ENCODE measurements at regions not wholly inside any gene's neighbourhood (a gene's known extent, or its start where the extent isn't known, plus 50 kb on each side); places are given as distances from the start of the nearest gene placed in this dataset.

- Histone ChIP-seq H3K9me3 (peaks cover 0 to 27% (median 8%) of the 10 kb centered on the region in 11 donors), H3K4me1 (no peaks in the 10 kb centered on the region), H3K36me3 (no peaks in the 10 kb centered on the region), H3K4me3 (no peak overlapping the region), H3K27me3 (peaks cover 0 to 45% (median 26%) of the 10 kb centered on the region in 7 donors), H3K27ac (no peak overlapping the region)
- DNase-seq (no peak), ATAC-seq (no peak)
- TF ChIP-seq, protein P1, sequence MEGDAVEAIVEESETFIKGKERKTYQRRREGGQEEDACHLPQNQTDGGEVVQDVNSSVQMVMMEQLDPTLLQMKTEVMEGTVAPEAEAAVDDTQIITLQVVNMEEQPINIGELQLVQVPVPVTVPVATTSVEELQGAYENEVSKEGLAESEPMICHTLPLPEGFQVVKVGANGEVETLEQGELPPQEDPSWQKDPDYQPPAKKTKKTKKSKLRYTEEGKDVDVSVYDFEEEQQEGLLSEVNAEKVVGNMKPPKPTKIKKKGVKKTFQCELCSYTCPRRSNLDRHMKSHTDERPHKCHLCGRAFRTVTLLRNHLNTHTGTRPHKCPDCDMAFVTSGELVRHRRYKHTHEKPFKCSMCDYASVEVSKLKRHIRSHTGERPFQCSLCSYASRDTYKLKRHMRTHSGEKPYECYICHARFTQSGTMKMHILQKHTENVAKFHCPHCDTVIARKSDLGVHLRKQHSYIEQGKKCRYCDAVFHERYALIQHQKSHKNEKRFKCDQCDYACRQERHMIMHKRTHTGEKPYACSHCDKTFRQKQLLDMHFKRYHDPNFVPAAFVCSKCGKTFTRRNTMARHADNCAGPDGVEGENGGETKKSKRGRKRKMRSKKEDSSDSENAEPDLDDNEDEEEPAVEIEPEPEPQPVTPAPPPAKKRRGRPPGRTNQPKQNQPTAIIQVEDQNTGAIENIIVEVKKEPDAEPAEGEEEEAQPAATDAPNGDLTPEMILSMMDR (IDR thresholded peaks at IDR 0.05): no peak
- intact Hi-C loops (cut with DNase I): no loop called here
These were observed 224.4 kb downstream of the PTPRU start for GRCh38 chr1:29460694-29461093.

DNA sequence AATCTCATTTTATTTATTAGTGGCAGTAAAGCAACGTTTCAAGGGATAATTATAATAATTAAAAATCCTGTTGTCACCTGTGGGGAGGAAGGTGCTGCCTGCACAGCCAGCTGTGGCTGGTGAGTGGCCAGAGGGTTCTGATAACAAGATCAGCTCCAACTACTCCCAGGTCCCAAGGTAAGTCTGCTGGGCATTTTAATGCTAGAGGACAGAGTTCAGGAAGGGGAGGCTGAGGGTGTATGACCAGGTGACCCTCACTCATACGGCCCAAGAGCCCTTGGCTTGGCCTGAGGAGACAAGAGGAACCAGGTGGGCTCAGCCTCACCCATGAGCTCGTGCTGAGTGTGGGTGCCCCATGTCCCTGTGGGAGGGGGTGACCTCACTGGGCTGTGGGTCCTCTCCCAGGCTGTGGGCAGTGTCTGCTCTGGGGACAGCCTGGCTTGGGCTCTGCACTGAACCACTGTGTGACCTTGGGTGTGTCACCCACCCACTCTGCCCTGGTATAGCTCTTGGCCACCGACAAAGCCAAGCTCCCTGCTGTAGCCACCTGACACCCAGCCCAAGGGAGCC is 223.8 kb downstream of the PTPRU start:
- intact Hi-C loops (cut with DNase I): no loop called here
- peaks cover 0 to 49% (median 28%) of the 10 kb centered on the region in 7 donors for H3K27me3 ChIP-seq

GRCh38 chr1:29459620-29459945 is 223.3 kb downstream of the PTPRU start:
- no peak for DNase-seq
- TF ChIP-seq, protein P1 (IDR thresholded peaks at IDR 0.05): no peak
- H3K4me1 ChIP-seq: no peaks in the 10 kb centered on the region
- H3K4me3 ChIP-seq: no peak overlapping the region
- no peak overlapping the region for H3K27ac ChIP-seq
- 56 to 69% methylated on average over 6 of the region's 6 CpGs for WGBS, 2 donors
- H3K9me3 ChIP-seq: peaks cover 0 to 16% (median 2%) of the 10 kb centered on the region in 11 donors
- no peak for ATAC-seq
- no peaks in the 10 kb centered on the region for H3K36me3 ChIP-seq
- intact Hi-C loops (cut with DNase I): no loop called here
- H3K27me3 ChIP-seq: peaks cover 0 to 49% (median 28%) of the 10 kb centered on the region in 7 donors

More for the DNA sequence above, 223.8 kb downstream of the PTPRU start:
- Histone ChIP-seq H3K9me3 (peaks cover 0 to 22% (median 6%) of the 10 kb centered on the region in 11 donors), H3K36me3 (no peaks in the 10 kb centered on the region), H3K4me1 (no peaks in the 10 kb centered on the region), H3K4me3 (no peak overlapping the region), H3K27ac (no peak overlapping the region)
- ATAC-seq (no peak), DNase-seq (no peak)
- TF ChIP-seq, protein P1 (IDR thresholded peaks at IDR 0.05): no peak
- WGBS, 2 donors: 55 to 56% methylated on average over 4 of the region's 4 CpGs

DNA sequence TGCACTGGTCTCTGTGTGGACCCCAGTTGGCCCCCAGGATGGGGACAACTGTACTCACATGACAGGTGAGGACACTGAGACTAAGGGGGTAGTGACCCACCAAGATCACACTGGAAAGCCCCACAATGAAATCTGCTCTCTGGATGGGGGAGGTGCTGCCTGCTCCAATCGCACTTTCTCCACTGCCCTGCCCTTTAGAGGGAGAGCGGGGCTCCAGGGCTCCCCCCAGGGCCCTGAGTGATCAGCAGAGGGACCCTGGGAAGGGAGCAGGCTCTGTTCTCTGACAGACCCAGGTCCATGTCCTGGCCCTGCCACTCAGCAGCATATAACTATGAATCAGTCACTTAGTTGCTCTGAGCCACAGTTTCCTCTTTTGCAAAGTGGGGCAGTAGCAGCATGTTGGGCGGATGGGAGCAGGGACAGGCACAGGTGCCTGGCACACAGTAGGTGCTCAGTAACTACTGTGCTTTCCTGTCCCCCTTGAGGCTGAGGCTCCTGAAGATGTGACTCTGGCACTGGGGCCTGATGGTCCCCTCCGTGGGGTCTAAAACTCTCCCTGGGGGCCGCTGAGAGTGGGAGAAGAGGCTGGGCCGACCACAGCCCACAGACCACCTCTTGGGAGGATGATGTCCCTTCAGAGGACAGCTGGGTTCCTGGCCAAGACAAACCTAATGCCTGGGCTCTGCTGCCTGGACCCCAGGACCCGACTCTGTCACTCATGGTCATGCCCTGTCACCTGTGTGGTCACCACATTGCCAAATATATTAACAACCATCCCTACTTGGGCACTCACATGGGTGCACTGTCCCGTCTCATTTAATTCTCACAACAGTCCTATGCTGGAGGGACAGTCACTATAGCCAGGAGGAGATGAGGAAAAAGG is 222.7 kb downstream of the PTPRU start:
- ATAC-seq: no peak
- Histone ChIP-seq H3K27me3 (peaks cover 0 to 49% (median 28%) of the 10 kb centered on the region in 7 donors), H3K4me3 (no peak overlapping the region), H3K9me3 (peaks cover 0 to 10% (median 0%) of the 10 kb centered on the region in 11 donors), H3K27ac (no peak overlapping the region), H3K4me1 (no peaks in the 10 kb centered on the region), H3K36me3 (no peaks in the 10 kb centered on the region)
- TF ChIP-seq, protein P1 (IDR thresholded peaks at IDR 0.05): no peak
- intact Hi-C loops (cut with DNase I): no loop called here
- DNase-seq: no peak
- 57 to 59% methylated on average over 8 of the region's 8 CpGs for WGBS, 2 donors

All from heart right ventricle (tissue), 16 donors.